CD4-positive, alpha-beta T cell (primary cell): ENCODE measurements at regions not wholly inside any gene's neighbourhood (a gene's known extent, or its start where the extent isn't known, plus 50 kb on each side); places are given as distances from the start of the nearest gene placed in this dataset.

Source experiments
- ATAC-seq: fragments of 200-7000 bp; cut with Tn5 transposase; one replicate; pipeline ENCODE4 v1.10.0; 2022; ENCODE audit warnings: mild to moderate bottlenecking; ENCODE audit not compliant: poor library complexity
- CTCF ChIA-PET: fragments of 350-600 bp; sonication (Branson Sonifier 250); formaldehyde crosslinking; loops from one replicate; lab custom pipeline; 2021; ENCODE audit warnings: antibody characterized with exemption, inconsistent platforms; lab: Charles Lee
- POLR2A ChIA-PET: fragments of 350-600 bp; sonication (Branson Sonifier 250); formaldehyde crosslinking; loops from one replicate; lab custom pipeline; 2021; ENCODE audit warnings: antibody characterized with exemption, inconsistent platforms; lab: Charles Lee
- DNase-seq, 14 experiments: peaks; one replicate each; pipeline ENCODE4 v3.0.0-alpha.2; 2013 to 2020; ENCODE audit warnings: mixed read lengths in 2 of 14
- H3K27ac ChIP-seq, 2 donors: one replicate each; pipeline versions ENCODE4 v1.5.1 to v1.7.0; 2013; ENCODE audit warnings: low read length in 2 of 2, low read depth in 1 of 2, mild to moderate bottlenecking in 1 of 2
- H3K27me3 ChIP-seq, 2 experiments: 1 replicate in 1 of 2; 2 replicates in 1 of 2; pipeline versions ENCODE4 v1.6.1 to v1.7.0; 2013; ENCODE audit warnings: low read length in 2 of 2, control low read depth in 1 of 2, mild to moderate bottlenecking in 1 of 2, moderate library complexity in 1 of 2; ENCODE audit not compliant: insufficient read depth in 2 of 2, control insufficient read depth in 1 of 2
- H3K36me3 ChIP-seq: one replicate; pipeline ENCODE4 v1.6.1; 2013; ENCODE audit warnings: low read length, control low read depth; ENCODE audit not compliant: insufficient read depth
- H3K4me1 ChIP-seq: one replicate; pipeline ENCODE4 v1.6.1; 2013; ENCODE audit warnings: low read length, control low read depth; ENCODE audit not compliant: insufficient read depth
- H3K4me3 ChIP-seq: one replicate; pipeline ENCODE4 v1.5.1; 2013; ENCODE audit warnings: mild to moderate bottlenecking, low read length, moderate library complexity
- H3K9me3 ChIP-seq, 2 experiments: 1 replicate in 1 of 2; 2 replicates in 1 of 2; pipeline versions ENCODE4 v1.6.1 to v1.7.0; 2013; ENCODE audit warnings: low read length in 2 of 2, mild to moderate bottlenecking in 2 of 2, control low read depth in 1 of 2, moderate library complexity in 1 of 2; ENCODE audit not compliant: control insufficient read depth in 1 of 2, insufficient read depth in 1 of 2
- H3K27ac Mint-ChIP-seq: one replicate; pipeline ENCODE4 v1.8.0; 2020; ENCODE audit warnings: mixed read lengths
- H3K27me3 Mint-ChIP-seq: one replicate; pipeline ENCODE4 v1.8.0; 2021; ENCODE audit warnings: mixed read lengths
- H3K36me3 Mint-ChIP-seq: one replicate; pipeline ENCODE4 v1.8.0; 2021; ENCODE audit warnings: low read depth, mixed read lengths
- H3K4me1 Mint-ChIP-seq: one replicate; pipeline ENCODE4 v1.8.0; 2021; ENCODE audit warnings: low read depth, mixed read lengths
- H3K4me3 Mint-ChIP-seq: one replicate; pipeline ENCODE4 v1.8.0; 2020; ENCODE audit warnings: mild to moderate bottlenecking, mixed read lengths
- H3K9me3 Mint-ChIP-seq: one replicate; pipeline ENCODE4 v1.8.0; 2020; ENCODE audit warnings: mixed read lengths
- CTCF ChIP-seq: fragments of 200-600 bp; IDR thresholded peaks from one replicate; pipeline ENCODE4 v1.8.0; 2022; ENCODE audit warnings: antibody characterized with exemption, mild to moderate bottlenecking
- intact Hi-C, 2 experiments: fragments of 100-400 bp; cut with DNase I in 1 of 2; cut with micrococcal nuclease in 1 of 2; formaldehyde crosslinking; loops; one replicate each; pipeline versions ENCODE4 v1.15.1 to v1.9.0; 2023 to 2025; cut with DNase I, micrococcal nuclease

- no peaks in the 10 kb centered on the region for H3K27me3 ChIP-seq
- H3K36me3 ChIP-seq: no peaks in the 10 kb centered on the region
- Mint-ChIP-seq H3K4me1 (no peaks in the 10 kb centered on the region), H3K27ac (no peak overlapping the region), H3K27me3 (peaks cover 8% of the 10 kb centered on the region), H3K36me3 (no peaks in the 10 kb centered on the region), H3K4me3 (no peak overlapping the region), H3K9me3 (no peaks in the 10 kb centered on the region)
- ChIA-PET POLR2A (no interaction called here), CTCF (interaction anchor here (1.0 kb wide), 1 partner anchor 15 kb away, joined by 3 read pairs; no protein-coding TSS in a partner anchor)
- intact Hi-C loops: no loop called here
- no peak overlapping the region for H3K4me3 ChIP-seq
- ATAC-seq: no peak
- TF ChIP-seq CTCF: no peak
- no peaks in the 10 kb centered on the region for H3K9me3 ChIP-seq
- no peak for DNase-seq
- no peaks in the 10 kb centered on the region for H3K4me1 ChIP-seq
- no peak overlapping the region for H3K27ac ChIP-seq
Measured at GRCh38 chr11:26268980-26269660, 62.8 kb upstream of the ANO3 start.

GRCh38 chr11:26271666-26272065, 60.3 kb upstream of the ANO3 start:
- Mint-ChIP-seq H3K4me3 (no peak overlapping the region), H3K27ac (no peak overlapping the region), H3K4me1 (no peaks in the 10 kb centered on the region), H3K9me3 (no peaks in the 10 kb centered on the region), H3K36me3 (no peaks in the 10 kb centered on the region), H3K27me3 (peaks cover 8% of the 10 kb centered on the region)
- H3K27ac ChIP-seq: no peak overlapping the region
- H3K27me3 ChIP-seq: no peaks in the 10 kb centered on the region
- intact Hi-C loops: no loop called here
- no peak for ATAC-seq
- no peak overlapping the region for H3K4me3 ChIP-seq
- TF ChIP-seq CTCF: no peak
- no peaks in the 10 kb centered on the region for H3K9me3 ChIP-seq
- no peaks in the 10 kb centered on the region for H3K36me3 ChIP-seq
- ChIA-PET POLR2A (no interaction called here), CTCF (no interaction called here)
- no peak for DNase-seq
- H3K4me1 ChIP-seq: no peaks in the 10 kb centered on the region

GRCh38 chr11:26276798-26277424, 55.0 kb upstream of the ANO3 start:
- Histone ChIP-seq H3K4me1 (no peaks in the 10 kb centered on the region), H3K36me3 (no peaks in the 10 kb centered on the region), H3K4me3 (no peak overlapping the region), H3K27me3 (no peaks in the 10 kb centered on the region), H3K9me3 (no peaks in the 10 kb centered on the region), H3K27ac (no peak overlapping the region)
- ChIA-PET POLR2A (no interaction called here), CTCF (no interaction called here)
- Mint-ChIP-seq H3K4me1 (no peaks in the 10 kb centered on the region), H3K9me3 (no peaks in the 10 kb centered on the region), H3K36me3 (no peaks in the 10 kb centered on the region), H3K27me3 (peaks cover 18% of the 10 kb centered on the region), H3K4me3 (no peak overlapping the region), H3K27ac (no peak overlapping the region)
- intact Hi-C loops: no loop called here
- peak; percentile 82 for TF ChIP-seq CTCF
- ATAC-seq (peak; percentile 66), DNase-seq (peak in 7 of 14 experiments; percentile 1 to 58 (median 35))
